Smooth muscle cell (in vitro differentiated cells): ENCODE measurements at regions not wholly inside any gene's neighbourhood (a gene's known extent, or its start where the extent isn't known, plus 50 kb on each side); places are given as distances from the start of the nearest gene placed in this dataset.

ENCODE experiments used
- DNase-seq: peaks from one replicate; lab custom pipeline; 2025; ENCODE audit not compliant: unreplicated experiment; lab: John Stamatoyannopoulos, UW
- H2AFZ ChIP-seq: fragments of 200-600 bp; sonication (generic); 2 replicates; pipeline ENCODE4 v1.6.0; 2016; ENCODE audit warnings: antibody characterized with exemption, low read depth, mild to moderate bottlenecking
- H3F3A ChIP-seq: fragments of 200-600 bp; sonication (generic); 2 replicates; pipeline ENCODE4 v1.6.0; 2017; ENCODE audit warnings: antibody characterized with exemption, low read depth
- H3K27ac ChIP-seq: fragments of 200-600 bp; sonication (generic); 2 replicates; pipeline ENCODE4 v1.5.1; 2016; ENCODE audit warnings: low read depth, mild to moderate bottlenecking
- H3K27me3 ChIP-seq: fragments of 200-600 bp; sonication (generic); 2 replicates; pipeline ENCODE4 v1.6.1; 2016; ENCODE audit warnings: low read depth, mild to moderate bottlenecking
- H3K36me3 ChIP-seq: fragments of 200-600 bp; sonication (generic); 2 replicates; pipeline ENCODE4 v1.5.1; 2016; ENCODE audit warnings: low read depth
- H3K4me1 ChIP-seq: fragments of 200-600 bp; sonication (generic); 2 replicates; pipeline ENCODE4 v1.5.1; 2016; ENCODE audit warnings: low read depth
- H3K4me2 ChIP-seq: fragments of 200-600 bp; sonication (generic); 2 replicates; pipeline ENCODE4 v1.6.0; 2016; ENCODE audit warnings: mild to moderate bottlenecking
- H3K4me3 ChIP-seq: fragments of 200-600 bp; sonication (generic); 2 replicates; pipeline ENCODE4 v1.5.1; 2016; ENCODE audit warnings: mild to moderate bottlenecking
- H3K79me2 ChIP-seq: fragments of 200-600 bp; sonication (generic); 2 replicates; pipeline ENCODE4 v1.6.0; 2016; ENCODE audit warnings: low read depth, mild to moderate bottlenecking
- H3K9ac ChIP-seq: fragments of 200-600 bp; sonication (generic); 2 replicates; pipeline ENCODE4 v1.6.0; 2016; ENCODE audit warnings: low read depth
- H3K9me3 ChIP-seq: fragments of 200-600 bp; sonication (generic); replicated peaks from 2 replicates; pipeline ENCODE4 v1.5.1; 2016; ENCODE audit warnings: low read depth
- H4K20me1 ChIP-seq: fragments of 200-600 bp; sonication (generic); 2 replicates; pipeline ENCODE4 v1.6.0; 2016; ENCODE audit warnings: low read depth
- CTCF ChIP-seq: fragments of 200-600 bp; sonication (generic); IDR thresholded peaks from 2 replicates; pipeline ENCODE4 v1.5.1; 2017; ENCODE audit warnings: borderline replicate concordance, mild to moderate bottlenecking, antibody characterized with exemption; ENCODE audit not compliant: insufficient read depth, poor library complexity, severe bottlenecking
- WGBS: methylation state at CpG from one replicate; pipeline ENCODE4 v1.1.7; 2016; ENCODE audit warnings: low lambda C conversion rate; 5-methylcytosine and 5-hydroxymethylcytosine counted together

GRCh38 chr1:4010814-4011605 is 110.9 kb upstream of the C1orf174 start:
- Histone ChIP-seq H3K79me2 (no peaks in the 10 kb centered on the region), H3K36me3 (no peaks in the 10 kb centered on the region), H3K4me1 (no peaks in the 10 kb centered on the region), H3F3A (no peaks in the 10 kb centered on the region), H3K4me2 (no peak overlapping the region), H2AFZ (no peak overlapping the region), H3K4me3 (no peak overlapping the region), H4K20me1 (no peaks in the 10 kb centered on the region), H3K9me3 (no peaks in the 10 kb centered on the region), H3K9ac (no peak overlapping the region), H3K27ac (no peak overlapping the region), H3K27me3 (no peaks in the 10 kb centered on the region)
- no peak for DNase-seq
- TF ChIP-seq CTCF, result no peak
- WGBS, result 88% methylated on average over 25 of the region's 25 CpGs

- H3K9ac ChIP-seq, result no peak overlapping the region
- no peak for TF ChIP-seq CTCF
- no peak overlapping the region for H3K27ac ChIP-seq
- H3K79me2 ChIP-seq, result no peaks in the 10 kb centered on the region
- H3K36me3 ChIP-seq, result no peaks in the 10 kb centered on the region
- no peak overlapping the region for H3K4me3 ChIP-seq
- H3K27me3 ChIP-seq, result no peaks in the 10 kb centered on the region
- H4K20me1 ChIP-seq, result no peaks in the 10 kb centered on the region
- H2AFZ ChIP-seq, result no peak overlapping the region
- H3K4me2 ChIP-seq, result no peak overlapping the region
- WGBS, result 94% methylated on average over 12 of the region's 17 CpGs
- H3F3A ChIP-seq, result no peaks in the 10 kb centered on the region
- no peaks in the 10 kb centered on the region for H3K9me3 ChIP-seq
- no peak for DNase-seq
- H3K4me1 ChIP-seq, result no peaks in the 10 kb centered on the region
Observed at GRCh38 chr1:4016351-4017130, 116.5 kb upstream of the C1orf174 start.

GRCh38 chr1:4017636-4018365 is 117.7 kb upstream of the C1orf174 start:
- Histone ChIP-seq H3K4me1 (no peaks in the 10 kb centered on the region), H2AFZ (no peak overlapping the region), H3K9ac (no peak overlapping the region), H3K4me3 (no peak overlapping the region), H3K79me2 (no peaks in the 10 kb centered on the region), H3F3A (no peaks in the 10 kb centered on the region), H4K20me1 (no peaks in the 10 kb centered on the region), H3K36me3 (no peaks in the 10 kb centered on the region), H3K9me3 (no peaks in the 10 kb centered on the region), H3K27ac (no peak overlapping the region), H3K4me2 (no peak overlapping the region), H3K27me3 (no peaks in the 10 kb centered on the region)
- TF ChIP-seq CTCF, result no peak
- DNase-seq, result no peak
- 90% methylated on average over 12 of the region's 12 CpGs for WGBS
